NT2/D1 (cell line): ENCODE measurements at regions not wholly inside any gene's neighbourhood (a gene's known extent, or its start where the extent isn't known, plus 50 kb on each side); places are given as distances from the start of the nearest gene placed in this dataset.

Source experiments
- SUZ12 ChIP-seq: IDR thresholded peaks from 2 replicates; pipeline ENCODE4 v1.6.1; 2011; ENCODE audit not compliant: insufficient read length, insufficient read depth; ENCODE audit errors: extremely low read depth
- YY1 ChIP-seq: IDR thresholded peaks from 2 replicates; pipeline ENCODE4 v1.6.1; 2011; ENCODE audit not compliant: insufficient read length, insufficient read depth
- ZNF274 ChIP-seq: IDR thresholded peaks from 2 replicates; pipeline ENCODE4 v1.6.1; 2011; ENCODE audit warnings: mild to moderate bottlenecking, low read depth, low read length

DNA sequence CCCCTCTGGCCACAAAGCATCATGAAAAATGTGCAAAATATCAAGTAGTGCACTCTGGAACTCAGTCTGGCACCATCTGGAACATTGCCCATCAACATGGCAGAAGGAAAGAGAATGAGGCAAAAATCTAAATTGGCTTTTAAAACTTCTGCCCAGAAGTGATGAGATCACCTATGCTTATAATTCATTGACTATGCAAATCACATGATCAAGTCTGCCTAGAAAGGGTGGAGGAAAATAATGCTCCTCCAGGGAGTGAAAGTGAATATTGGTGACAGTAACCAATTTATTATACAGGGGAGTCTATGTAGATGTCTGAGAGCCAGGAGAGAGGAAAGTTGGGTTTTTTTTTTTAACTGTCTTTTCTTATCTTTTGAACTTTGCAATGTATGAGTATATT is 73.3 kb upstream of the HIF1A start:
- TF ChIP-seq ZNF274 (no peak), SUZ12 (no peak), YY1 (no peak)
